ENCODE measurements at regions not wholly inside any gene's neighbourhood (a gene's known extent, or its start where the extent isn't known, plus 50 kb on each side); places are given as distances from the start of the nearest gene placed in this dataset.

DNA sequence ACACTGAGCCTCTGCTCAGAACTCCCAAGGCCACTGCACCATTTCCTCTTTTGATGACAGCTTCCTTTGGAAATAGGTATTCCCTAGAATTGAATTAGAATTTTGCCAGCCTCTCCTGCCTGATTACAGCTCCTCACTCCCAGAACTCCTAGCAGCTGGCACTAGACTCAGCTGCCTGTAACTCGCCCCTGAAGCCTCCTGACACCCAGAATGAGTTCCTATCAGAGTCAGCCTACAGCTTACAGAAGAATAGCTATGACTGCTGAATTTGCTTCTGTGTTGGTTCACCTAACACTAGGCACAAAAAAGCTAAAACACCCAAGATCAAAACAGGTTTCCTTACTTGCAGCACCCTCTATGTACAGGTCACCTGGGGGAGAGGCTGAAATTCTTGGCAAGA lies 108.2 kb upstream of the PTPRM start:
- TF ChIP-seq, protein P1, sequence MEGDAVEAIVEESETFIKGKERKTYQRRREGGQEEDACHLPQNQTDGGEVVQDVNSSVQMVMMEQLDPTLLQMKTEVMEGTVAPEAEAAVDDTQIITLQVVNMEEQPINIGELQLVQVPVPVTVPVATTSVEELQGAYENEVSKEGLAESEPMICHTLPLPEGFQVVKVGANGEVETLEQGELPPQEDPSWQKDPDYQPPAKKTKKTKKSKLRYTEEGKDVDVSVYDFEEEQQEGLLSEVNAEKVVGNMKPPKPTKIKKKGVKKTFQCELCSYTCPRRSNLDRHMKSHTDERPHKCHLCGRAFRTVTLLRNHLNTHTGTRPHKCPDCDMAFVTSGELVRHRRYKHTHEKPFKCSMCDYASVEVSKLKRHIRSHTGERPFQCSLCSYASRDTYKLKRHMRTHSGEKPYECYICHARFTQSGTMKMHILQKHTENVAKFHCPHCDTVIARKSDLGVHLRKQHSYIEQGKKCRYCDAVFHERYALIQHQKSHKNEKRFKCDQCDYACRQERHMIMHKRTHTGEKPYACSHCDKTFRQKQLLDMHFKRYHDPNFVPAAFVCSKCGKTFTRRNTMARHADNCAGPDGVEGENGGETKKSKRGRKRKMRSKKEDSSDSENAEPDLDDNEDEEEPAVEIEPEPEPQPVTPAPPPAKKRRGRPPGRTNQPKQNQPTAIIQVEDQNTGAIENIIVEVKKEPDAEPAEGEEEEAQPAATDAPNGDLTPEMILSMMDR (tag by site-specific recombination; IDR thresholded peaks at IDR 0.05), result no peak
- TF ChIP-seq ZNF521 (tag by site-specific recombination; IDR thresholded peaks at IDR 0.05) (no peak), GLIS2 (tag by site-specific recombination; IDR thresholded peaks at IDR 0.05) (no peak), SALL2 (tag by site-specific recombination; IDR thresholded peaks at IDR 0.05; ENCODE audit: borderline replicate concordance) (no peak)
- TF ChIP-seq, protein P2, sequence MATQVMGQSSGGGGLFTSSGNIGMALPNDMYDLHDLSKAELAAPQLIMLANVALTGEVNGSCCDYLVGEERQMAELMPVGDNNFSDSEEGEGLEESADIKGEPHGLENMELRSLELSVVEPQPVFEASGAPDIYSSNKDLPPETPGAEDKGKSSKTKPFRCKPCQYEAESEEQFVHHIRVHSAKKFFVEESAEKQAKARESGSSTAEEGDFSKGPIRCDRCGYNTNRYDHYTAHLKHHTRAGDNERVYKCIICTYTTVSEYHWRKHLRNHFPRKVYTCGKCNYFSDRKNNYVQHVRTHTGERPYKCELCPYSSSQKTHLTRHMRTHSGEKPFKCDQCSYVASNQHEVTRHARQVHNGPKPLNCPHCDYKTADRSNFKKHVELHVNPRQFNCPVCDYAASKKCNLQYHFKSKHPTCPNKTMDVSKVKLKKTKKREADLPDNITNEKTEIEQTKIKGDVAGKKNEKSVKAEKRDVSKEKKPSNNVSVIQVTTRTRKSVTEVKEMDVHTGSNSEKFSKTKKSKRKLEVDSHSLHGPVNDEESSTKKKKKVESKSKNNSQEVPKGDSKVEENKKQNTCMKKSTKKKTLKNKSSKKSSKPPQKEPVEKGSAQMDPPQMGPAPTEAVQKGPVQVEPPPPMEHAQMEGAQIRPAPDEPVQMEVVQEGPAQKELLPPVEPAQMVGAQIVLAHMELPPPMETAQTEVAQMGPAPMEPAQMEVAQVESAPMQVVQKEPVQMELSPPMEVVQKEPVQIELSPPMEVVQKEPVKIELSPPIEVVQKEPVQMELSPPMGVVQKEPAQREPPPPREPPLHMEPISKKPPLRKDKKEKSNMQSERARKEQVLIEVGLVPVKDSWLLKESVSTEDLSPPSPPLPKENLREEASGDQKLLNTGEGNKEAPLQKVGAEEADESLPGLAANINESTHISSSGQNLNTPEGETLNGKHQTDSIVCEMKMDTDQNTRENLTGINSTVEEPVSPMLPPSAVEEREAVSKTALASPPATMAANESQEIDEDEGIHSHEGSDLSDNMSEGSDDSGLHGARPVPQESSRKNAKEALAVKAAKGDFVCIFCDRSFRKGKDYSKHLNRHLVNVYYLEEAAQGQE (tag by site-specific recombination; IDR thresholded peaks at IDR 0.05), result no peak
- TF ChIP-seq, protein P3, sequence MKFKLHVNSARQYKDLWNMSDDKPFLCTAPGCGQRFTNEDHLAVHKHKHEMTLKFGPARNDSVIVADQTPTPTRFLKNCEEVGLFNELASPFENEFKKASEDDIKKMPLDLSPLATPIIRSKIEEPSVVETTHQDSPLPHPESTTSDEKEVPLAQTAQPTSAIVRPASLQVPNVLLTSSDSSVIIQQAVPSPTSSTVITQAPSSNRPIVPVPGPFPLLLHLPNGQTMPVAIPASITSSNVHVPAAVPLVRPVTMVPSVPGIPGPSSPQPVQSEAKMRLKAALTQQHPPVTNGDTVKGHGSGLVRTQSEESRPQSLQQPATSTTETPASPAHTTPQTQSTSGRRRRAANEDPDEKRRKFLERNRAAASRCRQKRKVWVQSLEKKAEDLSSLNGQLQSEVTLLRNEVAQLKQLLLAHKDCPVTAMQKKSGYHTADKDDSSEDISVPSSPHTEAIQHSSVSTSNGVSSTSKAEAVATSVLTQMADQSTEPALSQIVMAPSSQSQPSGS (tag by site-specific recombination; IDR thresholded peaks at IDR 0.05; ENCODE audit: low read depth), result no peak
- TF ChIP-seq, protein P4, sequence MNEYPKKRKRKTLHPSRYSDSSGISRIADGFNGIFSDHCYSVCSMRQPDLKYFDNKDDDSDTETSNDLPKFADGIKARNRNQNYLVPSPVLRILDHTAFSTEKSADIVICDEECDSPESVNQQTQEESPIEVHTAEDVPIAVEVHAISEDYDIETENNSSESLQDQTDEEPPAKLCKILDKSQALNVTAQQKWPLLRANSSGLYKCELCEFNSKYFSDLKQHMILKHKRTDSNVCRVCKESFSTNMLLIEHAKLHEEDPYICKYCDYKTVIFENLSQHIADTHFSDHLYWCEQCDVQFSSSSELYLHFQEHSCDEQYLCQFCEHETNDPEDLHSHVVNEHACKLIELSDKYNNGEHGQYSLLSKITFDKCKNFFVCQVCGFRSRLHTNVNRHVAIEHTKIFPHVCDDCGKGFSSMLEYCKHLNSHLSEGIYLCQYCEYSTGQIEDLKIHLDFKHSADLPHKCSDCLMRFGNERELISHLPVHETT (tag by site-specific recombination; IDR thresholded peaks at IDR 0.05), result no peak

All from HEK293 (cell line).